ENCODE measurements at regions not wholly inside any gene's neighbourhood (a gene's known extent, or its start where the extent isn't known, plus 50 kb on each side); places are given as distances from the start of the nearest gene placed in this dataset.

GRCh38 chr6:15974817-15975216 is 154.1 kb upstream of the MYLIP start (continued):
- TF ChIP-seq REST (IDR thresholded peaks at IDR 0.05; ENCODE audit: low read depth) (no peak), TCF7L2 (IDR thresholded peaks at IDR 0.05; ENCODE audit: borderline replicate concordance, extremely low read depth, insufficient read depth, insufficient read length) (no peak), FOSL1 (IDR thresholded peaks at IDR 0.05; ENCODE audit: low read depth) (no peak), POLR2A (IDR thresholded peaks at IDR 0.05; ENCODE audit: borderline replicate concordance, extremely low read depth, insufficient read depth, insufficient read length) (no peak), RAD21 (IDR thresholded peaks at IDR 0.05; ENCODE audit: low read depth) (no peak), EZH2 (IDR thresholded peaks at IDR 0.05) (no peak)

- Histone ChIP-seq H3K27me3 (ENCODE audit: insufficient read depth, low read length) (no peaks in the 10 kb centered on the region), H3K27ac (ENCODE audit: low read depth, low read length) (no peak overlapping the region), H3K4me3 (replicated peaks in 1 of 2; ENCODE audit: low read depth in 1 of 2, low read length in 2 of 2) (no peak overlapping the region), H3K79me2 (ENCODE audit: insufficient read depth, low read length) (no peaks in the 10 kb centered on the region), H3K9me3 (ENCODE audit: control insufficient read depth in 1 of 2, insufficient read depth in 1 of 2, low read depth in 1 of 2, low read length in 2 of 2) (no peaks in the 10 kb centered on the region), H3K4me1 (ENCODE audit: control insufficient read depth in 1 of 2, insufficient read depth in 2 of 2, low read length in 2 of 2) (no peaks in the 10 kb centered on the region), H3K36me3 (ENCODE audit: control insufficient read depth in 1 of 2, insufficient read depth in 2 of 2, low read length in 2 of 2) (no peaks in the 10 kb centered on the region), H3K9ac (ENCODE audit: low read length) (no peak overlapping the region), H3K4me2 (ENCODE audit: low read length) (no peak overlapping the region), H4K20me1 (ENCODE audit: insufficient read depth) (no peaks in the 10 kb centered on the region), H2AFZ (ENCODE audit: low read depth, low read length, poor library complexity, severe bottlenecking) (no peak overlapping the region), H3K9me2 (ENCODE audit: insufficient read depth) (no peaks in the 10 kb centered on the region)
- RAD21 ChIA-PET (ENCODE audit: low non-redundant PET in 1 of 2, low total read pairs in 2 of 2, uncharacterized antibody in 2 of 2, unreplicated experiment in 2 of 2) = no interaction called here
- DNase-seq (ENCODE audit: low read depth, low spot score) = no peak
- intact Hi-C loops (cut with micrococcal nuclease) = no loop called here
- ATAC-seq = no peak
- CTCF ChIA-PET = no interaction called here
- no TSS peak for BruUV-seq (replicated peaks)
- POLR2A ChIA-PET = no interaction called here
- TF ChIP-seq EZH2phosphoT487 (IDR thresholded peaks at IDR 0.05; ENCODE audit: borderline replicate concordance) = no peak
- TF ChIP-seq SP1 (IDR thresholded peaks at IDR 0.05; ENCODE audit: low read depth) = no peak
- no peak for TF ChIP-seq RAD21 (IDR thresholded peaks at IDR 0.05; ENCODE audit: low read depth)
- no peak for TF ChIP-seq POLR2AphosphoS5 (IDR thresholded peaks at IDR 0.05; ENCODE audit: low read depth, low read length)
- no peak for TF ChIP-seq JUND (IDR thresholded peaks at IDR 0.05)
- no peak for TF ChIP-seq REST (IDR thresholded peaks at IDR 0.05; ENCODE audit: low read depth)
- TF ChIP-seq ATF3 (IDR thresholded peaks at IDR 0.05) = no peak
- TF ChIP-seq SRF (IDR thresholded peaks at IDR 0.05; ENCODE audit: low read depth) = no peak
- no peak for TF ChIP-seq SIN3A (IDR thresholded peaks at IDR 0.05; ENCODE audit: low read depth)
- no peak for TF ChIP-seq CTCF (IDR thresholded peaks at IDR 0.05 in 2 of 3, conservative IDR thresholded peaks at IDR 0.05 in 1 of 3; ENCODE audit: borderline replicate concordance in 1 of 3, insufficient read depth in 1 of 3, low read depth in 2 of 3, low read length in 2 of 3)
- no peak for TF ChIP-seq POLR2A (IDR thresholded peaks at IDR 0.05; ENCODE audit: borderline replicate concordance, extremely low read depth, insufficient read depth, insufficient read length)
- TF ChIP-seq MAX (IDR thresholded peaks at IDR 0.05) = no peak
- no peak for TF ChIP-seq ZFX (IDR thresholded peaks at IDR 0.05)
- TF ChIP-seq ELF1 (IDR thresholded peaks at IDR 0.05; ENCODE audit: borderline replicate concordance, low read depth) = no peak
These were observed 158.4 kb upstream of the MYLIP start for GRCh38 chr6:15970517-15970916.
